ENCODE measurements at regions not wholly inside any gene's neighbourhood (a gene's known extent, or its start where the extent isn't known, plus 50 kb on each side); places are given as distances from the start of the nearest gene placed in this dataset.

GRCh38 chr10:22854935-22855421 is 72.9 kb upstream of the ARMC3 start:
- no peak overlapping the region for H3K4me3 ChIP-seq (ENCODE audit: low read depth, low read length)
- peaks cover 5% of the 10 kb centered on the region; the same call in 1 of the 2 replicates for H3K9me3 ChIP-seq
- CTCF ChIA-PET = interaction anchor here (0.5 to 0.6 kb wide), 2 partner anchors 50 to 318 kb away, joined by 3 read pairs; no protein-coding TSS in a partner anchor
- peaks cover 38% of the 10 kb centered on the region for H3K4me1 ChIP-seq
- TF ChIP-seq, protein P1, sequence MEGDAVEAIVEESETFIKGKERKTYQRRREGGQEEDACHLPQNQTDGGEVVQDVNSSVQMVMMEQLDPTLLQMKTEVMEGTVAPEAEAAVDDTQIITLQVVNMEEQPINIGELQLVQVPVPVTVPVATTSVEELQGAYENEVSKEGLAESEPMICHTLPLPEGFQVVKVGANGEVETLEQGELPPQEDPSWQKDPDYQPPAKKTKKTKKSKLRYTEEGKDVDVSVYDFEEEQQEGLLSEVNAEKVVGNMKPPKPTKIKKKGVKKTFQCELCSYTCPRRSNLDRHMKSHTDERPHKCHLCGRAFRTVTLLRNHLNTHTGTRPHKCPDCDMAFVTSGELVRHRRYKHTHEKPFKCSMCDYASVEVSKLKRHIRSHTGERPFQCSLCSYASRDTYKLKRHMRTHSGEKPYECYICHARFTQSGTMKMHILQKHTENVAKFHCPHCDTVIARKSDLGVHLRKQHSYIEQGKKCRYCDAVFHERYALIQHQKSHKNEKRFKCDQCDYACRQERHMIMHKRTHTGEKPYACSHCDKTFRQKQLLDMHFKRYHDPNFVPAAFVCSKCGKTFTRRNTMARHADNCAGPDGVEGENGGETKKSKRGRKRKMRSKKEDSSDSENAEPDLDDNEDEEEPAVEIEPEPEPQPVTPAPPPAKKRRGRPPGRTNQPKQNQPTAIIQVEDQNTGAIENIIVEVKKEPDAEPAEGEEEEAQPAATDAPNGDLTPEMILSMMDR (IDR thresholded peaks at IDR 0.05; ENCODE audit: insufficient read depth in 1 of 2, low read depth in 1 of 2, low read length in 1 of 2, severe bottlenecking in 1 of 2, unreplicated experiment in 1 of 2) = peak in 1 of 2 experiments; percentile 9
- H3K9me3 Mint-ChIP-seq (ENCODE audit: unreplicated experiment) = no peaks in the 10 kb centered on the region
- no TSS peak for BruUV-seq (replicated peaks)
- POLR2A ChIA-PET = no interaction called here
- no peaks in the 10 kb centered on the region for H3K36me3 Mint-ChIP-seq (ENCODE audit: insufficient read depth, unreplicated experiment)
- H3K4me1 Mint-ChIP-seq (ENCODE audit: low read depth, unreplicated experiment) = peaks cover 16% of the 10 kb centered on the region
- H3K36me3 ChIP-seq (ENCODE audit: control insufficient read depth, insufficient read depth, low read length) = no peaks in the 10 kb centered on the region
- no peak for DNase-seq
- intact Hi-C loops (cut with micrococcal nuclease; ENCODE audit: unreplicated experiment) = loop anchor here (10.0 kb wide), 2 partner anchors 90 to 270 kb away; no protein-coding TSS in a partner anchor
- H3K4me3 Mint-ChIP-seq (ENCODE audit: unreplicated experiment) = no peak overlapping the region
- no peaks in the 10 kb centered on the region for H3K27me3 ChIP-seq (replicated peaks; ENCODE audit: control insufficient read depth, insufficient read depth, low read length)
- H3K27ac Mint-ChIP-seq (ENCODE audit: unreplicated experiment) = peak overlapping the region; percentile 8
- H3K27me3 Mint-ChIP-seq (ENCODE audit: insufficient read depth, unreplicated experiment) = no peaks in the 10 kb centered on the region

DNA sequence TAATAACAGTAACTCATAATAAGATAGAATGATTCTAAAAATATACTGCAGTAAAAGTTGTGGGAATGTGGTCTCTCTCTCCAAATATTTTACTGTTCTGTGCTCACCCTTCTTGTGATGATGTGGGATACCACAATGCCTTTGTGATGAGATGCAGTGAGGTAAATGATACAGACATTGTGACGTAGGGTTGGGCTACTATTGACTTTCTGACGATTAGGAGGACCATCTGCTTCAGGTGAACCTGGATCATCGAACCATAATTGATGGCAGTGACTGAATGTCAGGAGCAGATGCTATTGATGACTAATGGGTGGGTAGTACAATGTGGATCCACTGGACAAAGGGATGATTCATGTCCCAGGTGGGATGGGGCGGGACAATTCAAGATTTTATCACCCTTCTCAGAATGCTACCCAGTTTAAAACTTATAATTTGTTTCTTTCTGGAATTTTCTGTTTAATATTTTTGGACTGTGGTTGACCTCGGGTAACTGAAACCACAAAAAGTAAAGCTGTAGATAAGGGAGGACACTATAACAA is 73.9 kb upstream of the ARMC3 start:
- CTCF ChIA-PET = no interaction called here
- H3K27me3 Mint-ChIP-seq (ENCODE audit: insufficient read depth, unreplicated experiment) = no peaks in the 10 kb centered on the region
- BruUV-seq (replicated peaks) = no TSS peak

GRCh38 chr10:22852712-22853353 is 75.0 kb upstream of the ARMC3 start:
- Histone ChIP-seq H3K4me3 (ENCODE audit: low read depth, low read length) (no peak overlapping the region), H3K4me1 (peaks cover 38% of the 10 kb centered on the region), H3K27me3 (replicated peaks; ENCODE audit: control insufficient read depth, insufficient read depth, low read length) (no peaks in the 10 kb centered on the region), H3K36me3 (ENCODE audit: control insufficient read depth, insufficient read depth, low read length) (no peaks in the 10 kb centered on the region), H3K9me3 (peaks cover 5% of the 10 kb centered on the region; the same call in 1 of the 2 replicates)
- peak in 1 of 2 experiments; percentile 10 for DNase-seq
- ChIA-PET CTCF (no interaction called here), POLR2A (interaction anchor here (0.6 kb wide), 1 partner anchor 171 kb away, joined by 5 read pairs; no protein-coding TSS in a partner anchor)
- H3K9me3 Mint-ChIP-seq (ENCODE audit: unreplicated experiment) = peaks cover 13% of the 10 kb centered on the region
- no TSS peak for BruUV-seq (replicated peaks)
- intact Hi-C loops (cut with micrococcal nuclease; ENCODE audit: unreplicated experiment) = loop anchor here (10.0 kb wide), 2 partner anchors 88 to 268 kb away; no protein-coding TSS in a partner anchor
- H3K27ac Mint-ChIP-seq (ENCODE audit: unreplicated experiment) = no peak overlapping the region
- no peaks in the 10 kb centered on the region for H3K36me3 Mint-ChIP-seq (ENCODE audit: insufficient read depth, unreplicated experiment)
- H3K4me1 Mint-ChIP-seq (ENCODE audit: low read depth, unreplicated experiment) = peaks cover 16% of the 10 kb centered on the region
- TF ChIP-seq, protein P1 (IDR thresholded peaks at IDR 0.05; ENCODE audit: insufficient read depth in 1 of 2, low read depth in 1 of 2, low read length in 1 of 2, severe bottlenecking in 1 of 2, unreplicated experiment in 1 of 2) = no peak
- H3K4me3 Mint-ChIP-seq (ENCODE audit: unreplicated experiment) = no peak overlapping the region
- H3K27me3 Mint-ChIP-seq (ENCODE audit: insufficient read depth, unreplicated experiment) = no peaks in the 10 kb centered on the region

More for the DNA sequence above, 73.9 kb upstream of the ARMC3 start:
- H3K36me3 Mint-ChIP-seq (ENCODE audit: insufficient read depth, unreplicated experiment) = no peaks in the 10 kb centered on the region
- Histone ChIP-seq H3K9me3 (peaks cover 5% of the 10 kb centered on the region; the same call in 1 of the 2 replicates), H3K27me3 (replicated peaks; ENCODE audit: control insufficient read depth, insufficient read depth, low read length) (no peaks in the 10 kb centered on the region), H3K36me3 (ENCODE audit: control insufficient read depth, insufficient read depth, low read length) (no peaks in the 10 kb centered on the region), H3K4me3 (ENCODE audit: low read depth, low read length) (no peak overlapping the region), H3K4me1 (peaks cover 38% of the 10 kb centered on the region)
- POLR2A ChIA-PET = no interaction called here
- H3K4me1 Mint-ChIP-seq (ENCODE audit: low read depth, unreplicated experiment) = peaks cover 16% of the 10 kb centered on the region
- DNase-seq = no peak
- peaks cover 8% of the 10 kb centered on the region for H3K9me3 Mint-ChIP-seq (ENCODE audit: unreplicated experiment)
- H3K4me3 Mint-ChIP-seq (ENCODE audit: unreplicated experiment) = no peak overlapping the region
- TF ChIP-seq, protein P1 (IDR thresholded peaks at IDR 0.05; ENCODE audit: insufficient read depth in 1 of 2, low read depth in 1 of 2, low read length in 1 of 2, severe bottlenecking in 1 of 2, unreplicated experiment in 1 of 2) = no peak
- no peak overlapping the region for H3K27ac Mint-ChIP-seq (ENCODE audit: unreplicated experiment)
- intact Hi-C loops (cut with micrococcal nuclease; ENCODE audit: unreplicated experiment) = loop anchor here (10.0 kb wide), 2 partner anchors 89 to 269 kb away; no protein-coding TSS in a partner anchor

Measured in Caco-2 (cell line).